Thyroid gland (tissue), 4 donors: ENCODE measurements at regions not wholly inside any gene's neighbourhood (a gene's known extent, or its start where the extent isn't known, plus 50 kb on each side); places are given as distances from the start of the nearest gene placed in this dataset.

ENCODE experiments used
- DNase-seq, 2 donors: peaks; one replicate each; pipeline ENCODE4 v3.0.0-alpha.2; 2019
- H3K27ac ChIP-seq, 3 donors: fragments of 200-600 bp; sonication (generic); 1 replicate in 2 of 3; 2 replicates in 1 of 3; pipeline ENCODE4 v1.5.1; 2016 to 2019; ENCODE audit warnings: mild to moderate bottlenecking in 1 of 3, moderate library complexity in 1 of 3
- H3K27me3 ChIP-seq: fragments of 200-600 bp; sonication (generic); one replicate; pipeline ENCODE4 v1.5.1; 2019
- H3K36me3 ChIP-seq, 2 donors: fragments of 200-600 bp; sonication (generic); one replicate each; pipeline ENCODE4 v1.5.1; 2016 to 2019
- H3K4me1 ChIP-seq, 2 donors: fragments of 200-600 bp; sonication (generic); one replicate each; pipeline ENCODE4 v1.5.1; 2017 to 2019
- H3K4me3 ChIP-seq, 3 donors: fragments of 200-600 bp; sonication (generic); replicated peaks in 1 of 3; 1 replicate in 2 of 3; 2 replicates in 1 of 3; pipeline ENCODE4 v1.5.1; 2016; ENCODE audit warnings: mild to moderate bottlenecking in 1 of 3
- H3K9me3 ChIP-seq: fragments of 200-600 bp; sonication (generic); one replicate; pipeline ENCODE4 v1.5.1; 2017
- POLR2A ChIP-seq, 2 donors: fragments of 450-650 bp; IDR thresholded peaks; one replicate each; pipeline ENCODE4 v1.6.1; 2017; ENCODE audit warnings: antibody characterized with exemption in 2 of 2, mild to moderate bottlenecking in 2 of 2, moderate library complexity in 1 of 2
- WGBS, 2 donors: methylation state at CpG; one replicate each; pipeline ENCODE4 v1.1.5; 2017; 5-methylcytosine and 5-hydroxymethylcytosine counted together
- intact Hi-C: fragments of 100-400 bp; cut with DNase I; formaldehyde crosslinking; loops from one replicate; pipeline ENCODE4 v1.15.1; 2023
- TF ChIP-seq, protein P1 (sequence below), 6 experiments: fragments of 200-600 bp in 3 of 6; fragments of 450-650 bp in 3 of 6; sonication (generic) in 3 of 6; IDR thresholded peaks; one replicate each; pipeline ENCODE4 v1.5.1; 2016 to 2019; ENCODE audit warnings: antibody characterized with exemption in 6 of 6, mild to moderate bottlenecking in 2 of 6, inconsistent platforms in 1 of 6, moderate library complexity in 1 of 6

DNA sequence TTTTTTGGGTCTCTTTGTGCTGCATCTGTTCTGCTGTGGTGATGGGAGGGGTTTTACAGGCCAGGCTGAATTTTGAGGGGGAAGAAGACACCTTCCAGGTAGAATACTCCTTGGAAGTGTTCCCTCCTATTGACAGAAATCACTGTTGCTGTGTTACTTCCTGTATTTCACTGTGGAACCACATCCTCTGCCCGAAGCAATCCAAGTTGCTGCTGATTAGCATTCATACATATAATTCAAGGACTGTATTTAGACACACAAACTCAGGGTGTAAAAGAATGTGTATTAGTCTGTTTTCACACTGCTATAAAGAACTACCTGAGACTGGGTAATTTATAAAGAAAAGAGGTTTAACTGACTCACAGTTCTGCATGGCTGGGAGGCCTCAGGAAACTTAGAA lies 50.6 kb upstream of the TMEM244 start:
- H3K4me1 ChIP-seq, result no peaks in the 10 kb centered on the region
- H3K4me3 ChIP-seq, result no peak overlapping the region
- no peaks in the 10 kb centered on the region for H3K27me3 ChIP-seq
- intact Hi-C loops, result no loop called here
- H3K36me3 ChIP-seq, result no peaks in the 10 kb centered on the region
- DNase-seq, result no peak
- H3K27ac ChIP-seq, result no peak overlapping the region
- TF ChIP-seq POLR2A (IDR thresholded peaks at IDR 0.05), result no peak
- TF ChIP-seq, protein P1, sequence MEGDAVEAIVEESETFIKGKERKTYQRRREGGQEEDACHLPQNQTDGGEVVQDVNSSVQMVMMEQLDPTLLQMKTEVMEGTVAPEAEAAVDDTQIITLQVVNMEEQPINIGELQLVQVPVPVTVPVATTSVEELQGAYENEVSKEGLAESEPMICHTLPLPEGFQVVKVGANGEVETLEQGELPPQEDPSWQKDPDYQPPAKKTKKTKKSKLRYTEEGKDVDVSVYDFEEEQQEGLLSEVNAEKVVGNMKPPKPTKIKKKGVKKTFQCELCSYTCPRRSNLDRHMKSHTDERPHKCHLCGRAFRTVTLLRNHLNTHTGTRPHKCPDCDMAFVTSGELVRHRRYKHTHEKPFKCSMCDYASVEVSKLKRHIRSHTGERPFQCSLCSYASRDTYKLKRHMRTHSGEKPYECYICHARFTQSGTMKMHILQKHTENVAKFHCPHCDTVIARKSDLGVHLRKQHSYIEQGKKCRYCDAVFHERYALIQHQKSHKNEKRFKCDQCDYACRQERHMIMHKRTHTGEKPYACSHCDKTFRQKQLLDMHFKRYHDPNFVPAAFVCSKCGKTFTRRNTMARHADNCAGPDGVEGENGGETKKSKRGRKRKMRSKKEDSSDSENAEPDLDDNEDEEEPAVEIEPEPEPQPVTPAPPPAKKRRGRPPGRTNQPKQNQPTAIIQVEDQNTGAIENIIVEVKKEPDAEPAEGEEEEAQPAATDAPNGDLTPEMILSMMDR (IDR thresholded peaks at IDR 0.05), result no peak
- 53 to 56% methylated on average over 1 of the region's 1 CpG for WGBS, 2 donors
- H3K9me3 ChIP-seq, result no peaks in the 10 kb centered on the region
